ENCODE measurements at regions not wholly inside any gene's neighbourhood (a gene's known extent, or its start where the extent isn't known, plus 50 kb on each side); places are given as distances from the start of the nearest gene placed in this dataset.

- Histone ChIP-seq H3K27ac (no peak overlapping the region), H3K27me3 (no peaks in the 10 kb centered on the region), H3K4me1 (ENCODE audit: insufficient read depth) (no peaks in the 10 kb centered on the region), H3K4me3 (no peak overlapping the region), H3K9me3 (no peaks in the 10 kb centered on the region), H3K36me3 (no peaks in the 10 kb centered on the region)
- DNase-seq = no peak
- intact Hi-C loops (cut with DNase I) = no loop called here
- WGBS, 3 donors = 31 to 32% methylated on average over 2 of the region's 2 CpGs; no CpG with 5 or more reads in 1 of the 3 donors
- TF ChIP-seq CTCF (IDR thresholded peaks at IDR 0.05) = no peak
- TF ChIP-seq EP300 (IDR thresholded peaks at IDR 0.05) = no peak
- TF ChIP-seq POLR2A (IDR thresholded peaks at IDR 0.05) = no peak
These were observed 228.7 kb downstream of the REEP3 start for GRCh38 chr10:63749915-63750314.

- Histone ChIP-seq H3K9me3 (no peaks in the 10 kb centered on the region), H3K36me3 (no peaks in the 10 kb centered on the region), H3K4me3 (no peak overlapping the region), H3K4me1 (ENCODE audit: insufficient read depth) (no peaks in the 10 kb centered on the region), H3K27ac (no peak overlapping the region), H3K27me3 (no peaks in the 10 kb centered on the region)
- intact Hi-C loops (cut with DNase I) = no loop called here
- TF ChIP-seq EP300 (IDR thresholded peaks at IDR 0.05) (no peak), POLR2A (IDR thresholded peaks at IDR 0.05) (no peak), CTCF (IDR thresholded peaks at IDR 0.05) (no peak)
- no peak for DNase-seq
These were observed 230.6 kb downstream of the REEP3 start for GRCh38 chr10:63751836-63752235.

GRCh38 chr10:63752318-63752717, 231.1 kb downstream of the REEP3 start:
- Histone ChIP-seq H3K27ac (no peak overlapping the region), H3K4me3 (no peak overlapping the region), H3K9me3 (no peaks in the 10 kb centered on the region), H3K4me1 (ENCODE audit: insufficient read depth) (no peaks in the 10 kb centered on the region), H3K27me3 (no peaks in the 10 kb centered on the region), H3K36me3 (no peaks in the 10 kb centered on the region)
- intact Hi-C loops (cut with DNase I) = no loop called here
- TF ChIP-seq POLR2A (IDR thresholded peaks at IDR 0.05) (no peak), EP300 (IDR thresholded peaks at IDR 0.05) (no peak), CTCF (IDR thresholded peaks at IDR 0.05) (no peak)
- no peak for DNase-seq
- 89 to 96% (median 94%) methylated on average over 6 of the region's 6 CpGs for WGBS, 3 donors

GRCh38 chr10:63753808-63754207, 232.6 kb downstream of the REEP3 start:
- no peaks in the 10 kb centered on the region for H3K9me3 ChIP-seq
- TF ChIP-seq POLR2A (IDR thresholded peaks at IDR 0.05) = no peak
- no peak for TF ChIP-seq EP300 (IDR thresholded peaks at IDR 0.05)
- no peak for TF ChIP-seq CTCF (IDR thresholded peaks at IDR 0.05)
- no peaks in the 10 kb centered on the region for H3K36me3 ChIP-seq
- H3K27ac ChIP-seq = no peak overlapping the region
- intact Hi-C loops (cut with DNase I) = no loop called here
- H3K4me3 ChIP-seq = no peak overlapping the region
- no peaks in the 10 kb centered on the region for H3K27me3 ChIP-seq
- no peaks in the 10 kb centered on the region for H3K4me1 ChIP-seq (ENCODE audit: insufficient read depth)
- 47 to 71% (median 63%) methylated on average over 2 of the region's 2 CpGs for WGBS, 3 donors
- DNase-seq = no peak

GRCh38 chr10:63755441-63755840, 234.2 kb downstream of the REEP3 start:
- Histone ChIP-seq H3K27ac (no peak overlapping the region), H3K9me3 (no peaks in the 10 kb centered on the region), H3K36me3 (no peaks in the 10 kb centered on the region), H3K4me1 (ENCODE audit: insufficient read depth) (no peaks in the 10 kb centered on the region), H3K4me3 (no peak overlapping the region), H3K27me3 (no peaks in the 10 kb centered on the region)
- 92 to 97% (median 95%) methylated on average over 2 of the region's 2 CpGs for WGBS, 3 donors
- intact Hi-C loops (cut with DNase I) = no loop called here
- TF ChIP-seq POLR2A (IDR thresholded peaks at IDR 0.05) (no peak), CTCF (IDR thresholded peaks at IDR 0.05) (no peak), EP300 (IDR thresholded peaks at IDR 0.05) (no peak)
- DNase-seq = no peak
